ENCODE measurements at regions not wholly inside any gene's neighbourhood (a gene's known extent, or its start where the extent isn't known, plus 50 kb on each side); places are given as distances from the start of the nearest gene placed in this dataset.

GRCh38 chr12:27178723-27179399 is 65.2 kb upstream of the STK38L start:
- TF ChIP-seq, protein P1, sequence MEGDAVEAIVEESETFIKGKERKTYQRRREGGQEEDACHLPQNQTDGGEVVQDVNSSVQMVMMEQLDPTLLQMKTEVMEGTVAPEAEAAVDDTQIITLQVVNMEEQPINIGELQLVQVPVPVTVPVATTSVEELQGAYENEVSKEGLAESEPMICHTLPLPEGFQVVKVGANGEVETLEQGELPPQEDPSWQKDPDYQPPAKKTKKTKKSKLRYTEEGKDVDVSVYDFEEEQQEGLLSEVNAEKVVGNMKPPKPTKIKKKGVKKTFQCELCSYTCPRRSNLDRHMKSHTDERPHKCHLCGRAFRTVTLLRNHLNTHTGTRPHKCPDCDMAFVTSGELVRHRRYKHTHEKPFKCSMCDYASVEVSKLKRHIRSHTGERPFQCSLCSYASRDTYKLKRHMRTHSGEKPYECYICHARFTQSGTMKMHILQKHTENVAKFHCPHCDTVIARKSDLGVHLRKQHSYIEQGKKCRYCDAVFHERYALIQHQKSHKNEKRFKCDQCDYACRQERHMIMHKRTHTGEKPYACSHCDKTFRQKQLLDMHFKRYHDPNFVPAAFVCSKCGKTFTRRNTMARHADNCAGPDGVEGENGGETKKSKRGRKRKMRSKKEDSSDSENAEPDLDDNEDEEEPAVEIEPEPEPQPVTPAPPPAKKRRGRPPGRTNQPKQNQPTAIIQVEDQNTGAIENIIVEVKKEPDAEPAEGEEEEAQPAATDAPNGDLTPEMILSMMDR (IDR thresholded peaks at IDR 0.05), result no peak
- TF ChIP-seq POLR2A (IDR thresholded peaks at IDR 0.05) (no peak), EP300 (IDR thresholded peaks at IDR 0.05; ENCODE audit: low read depth) (no peak)

Data from transverse colon (tissue), 3 donors.